ENCODE measurements at regions not wholly inside any gene's neighbourhood (a gene's known extent, or its start where the extent isn't known, plus 50 kb on each side); places are given as distances from the start of the nearest gene placed in this dataset.

- Histone ChIP-seq H3K27me3 (no peaks in the 10 kb centered on the region), H3K36me3 (no peaks in the 10 kb centered on the region), H3K27ac (peak overlapping the region; percentile 19 to 39), H3K9me3 (no peaks in the 10 kb centered on the region), H3K4me3 (no peak overlapping the region), H3K4me1 (peaks cover 0 to 15% of the 10 kb centered on the region in 2 donors)
- intact Hi-C loops (cut with DNase I; ENCODE audit: low total_unique reads), result no loop called here
- DNase-seq, result peak; percentile 56 to 73
- TF ChIP-seq POLR2A (IDR thresholded peaks at IDR 0.05) (no peak), CTCF (IDR thresholded peaks at IDR 0.05) (no peak)
Observed at GRCh38 chr6:169933839-169934698, 182.6 kb downstream of the ERMARD start.

- Histone ChIP-seq H3K4me3 (no peak overlapping the region), H3K4me1 (peaks cover 0 to 15% of the 10 kb centered on the region in 2 donors), H3K27ac (peak overlapping the region; percentile 1 to 37), H3K36me3 (no peaks in the 10 kb centered on the region), H3K9me3 (no peaks in the 10 kb centered on the region), H3K27me3 (no peaks in the 10 kb centered on the region)
- no peak for TF ChIP-seq CTCF (IDR thresholded peaks at IDR 0.05)
- TF ChIP-seq POLR2A (IDR thresholded peaks at IDR 0.05), result no peak
- DNase-seq, result no peak
- intact Hi-C loops (cut with DNase I; ENCODE audit: low total_unique reads), result no loop called here
Observed at GRCh38 chr6:169933251-169933821, 181.9 kb downstream of the ERMARD start.

- DNase-seq, result no peak
- H3K4me1 ChIP-seq, result peaks cover 0 to 15% of the 10 kb centered on the region in 2 donors
- H3K36me3 ChIP-seq, result no peaks in the 10 kb centered on the region
- no peak overlapping the region for H3K27ac ChIP-seq
- intact Hi-C loops (cut with DNase I; ENCODE audit: low total_unique reads), result no loop called here
- H3K4me3 ChIP-seq, result no peak overlapping the region
- TF ChIP-seq POLR2A (IDR thresholded peaks at IDR 0.05) (no peak), CTCF (IDR thresholded peaks at IDR 0.05) (no peak)
- no peaks in the 10 kb centered on the region for H3K27me3 ChIP-seq
- H3K9me3 ChIP-seq, result no peaks in the 10 kb centered on the region
Observed at GRCh38 chr6:169932491-169932890, 181.1 kb downstream of the ERMARD start.

GRCh38 chr6:169931261-169931660 is 179.8 kb downstream of the ERMARD start:
- Histone ChIP-seq H3K36me3 (no peaks in the 10 kb centered on the region), H3K4me3 (no peak overlapping the region), H3K27ac (no peak overlapping the region), H3K27me3 (no peaks in the 10 kb centered on the region), H3K4me1 (peaks cover 0 to 15% of the 10 kb centered on the region in 2 donors), H3K9me3 (no peaks in the 10 kb centered on the region)
- TF ChIP-seq POLR2A (IDR thresholded peaks at IDR 0.05) (no peak), CTCF (IDR thresholded peaks at IDR 0.05) (no peak)
- intact Hi-C loops (cut with DNase I; ENCODE audit: low total_unique reads), result no loop called here
- DNase-seq, result no peak

- no peak overlapping the region for H3K27ac ChIP-seq
- H3K36me3 ChIP-seq, result no peaks in the 10 kb centered on the region
- H3K4me3 ChIP-seq, result no peak overlapping the region
- no peaks in the 10 kb centered on the region for H3K9me3 ChIP-seq
- peaks cover 0 to 15% of the 10 kb centered on the region in 2 donors for H3K4me1 ChIP-seq
- no peak for DNase-seq
- no peak for TF ChIP-seq POLR2A (IDR thresholded peaks at IDR 0.05)
- no peak for TF ChIP-seq CTCF (IDR thresholded peaks at IDR 0.05)
- no peaks in the 10 kb centered on the region for H3K27me3 ChIP-seq
- intact Hi-C loops (cut with DNase I; ENCODE audit: low total_unique reads), result no loop called here
Observed at GRCh38 chr6:169930799-169931198, 179.4 kb downstream of the ERMARD start.
